GM23248 (cell line): ENCODE measurements at regions not wholly inside any gene's neighbourhood (a gene's known extent, or its start where the extent isn't known, plus 50 kb on each side); places are given as distances from the start of the nearest gene placed in this dataset.

Source experiments
- DNase-seq: peaks from one replicate; pipeline ENCODE4 v3.0.0-alpha.2; 2015
- H2AFZ ChIP-seq: fragments of 200-600 bp; sonication (generic); 2 replicates; pipeline ENCODE4 v1.6.1; 2016; ENCODE audit warnings: antibody characterized with exemption
- H3F3A ChIP-seq: fragments of 200-600 bp; sonication (generic); 2 replicates; pipeline ENCODE4 v1.6.1; 2016; ENCODE audit warnings: mild to moderate bottlenecking, antibody characterized with exemption, mixed run types; ENCODE audit not compliant: insufficient read depth
- H3K27ac ChIP-seq: fragments of 200-600 bp; sonication (generic); 2 replicates; pipeline ENCODE4 v1.5.1; 2016; ENCODE audit warnings: mild to moderate bottlenecking
- H3K27me3 ChIP-seq: fragments of 200-600 bp; sonication (generic); replicated peaks from 2 replicates; pipeline ENCODE4 v1.6.1; 2016; ENCODE audit warnings: mild to moderate bottlenecking; ENCODE audit not compliant: insufficient read depth
- H3K36me3 ChIP-seq: fragments of 200-600 bp; sonication (generic); 2 replicates; pipeline ENCODE4 v1.6.1; 2016; ENCODE audit warnings: low read depth, mild to moderate bottlenecking
- H3K4me1 ChIP-seq: fragments of 200-600 bp; sonication (generic); 2 replicates; pipeline ENCODE4 v1.6.1; 2016; ENCODE audit warnings: mild to moderate bottlenecking; ENCODE audit not compliant: insufficient read depth
- H3K4me2 ChIP-seq: fragments of 200-600 bp; sonication (generic); one replicate; pipeline ENCODE4 v1.6.1; 2016; ENCODE audit warnings: mild to moderate bottlenecking; ENCODE audit not compliant: unreplicated experiment
- H3K4me3 ChIP-seq: fragments of 200-600 bp; sonication (generic); 2 replicates; pipeline ENCODE4 v1.5.1; 2016; ENCODE audit warnings: mild to moderate bottlenecking
- H3K79me2 ChIP-seq: fragments of 200-600 bp; sonication (generic); 2 replicates; pipeline ENCODE4 v1.6.1; 2016; ENCODE audit warnings: mild to moderate bottlenecking; ENCODE audit not compliant: insufficient read depth
- H3K9ac ChIP-seq: fragments of 200-600 bp; sonication (generic); 2 replicates; pipeline ENCODE4 v1.6.1; 2016; ENCODE audit warnings: mild to moderate bottlenecking
- H3K9me2 ChIP-seq: fragments of 200-600 bp; sonication (generic); 2 replicates; pipeline ENCODE4 v1.6.1; 2016; ENCODE audit warnings: mixed run types, mild to moderate bottlenecking, moderate library complexity; ENCODE audit not compliant: insufficient read depth
- H3K9me3 ChIP-seq: fragments of 200-600 bp; sonication (generic); one replicate; pipeline ENCODE4 v1.6.1; 2017; ENCODE audit warnings: low read depth
- H4K20me1 ChIP-seq: fragments of 200-600 bp; sonication (generic); 2 replicates; pipeline ENCODE4 v1.6.0; 2016; ENCODE audit not compliant: insufficient read depth
- EZH2 ChIP-seq: fragments of 200-600 bp; sonication (generic); IDR thresholded peaks from 2 replicates; pipeline ENCODE4 v1.6.1; 2018; ENCODE audit warnings: antibody characterized with exemption, mild to moderate bottlenecking; ENCODE audit not compliant: insufficient read depth, poor library complexity, severe bottlenecking
- EZH2phosphoT487 ChIP-seq: fragments of 200-600 bp; sonication (generic); IDR thresholded peaks from 2 replicates; pipeline ENCODE4 v1.6.1; 2018; ENCODE audit warnings: antibody characterized with exemption, moderate library complexity, mild to moderate bottlenecking, low read depth; ENCODE audit not compliant: insufficient read depth
- WGBS, 2 experiments: methylation state at CpG; one replicate each; pipeline ENCODE4 v1.1.6; 2015 to 2017; ENCODE audit warnings: low lambda C conversion rate in 2 of 2, low coverage in 1 of 2; ENCODE audit errors: missing lambda C conversion rate in 2 of 2; 5-methylcytosine and 5-hydroxymethylcytosine counted together
- in situ Hi-C: fragments of 300-500 bp; cut with MboI; formaldehyde crosslinking; loops from 2 replicates; pipeline ENCODE4 v1.15.0; 2020

GRCh38 chr4:19329077-19329476 is 922.6 kb upstream of the SLIT2 start:
- Histone ChIP-seq H3K27ac (no peak overlapping the region), H3K9ac (no peak overlapping the region)
- 62% methylated on average over 4 of the region's 4 CpGs for WGBS, 2 experiments

DNA sequence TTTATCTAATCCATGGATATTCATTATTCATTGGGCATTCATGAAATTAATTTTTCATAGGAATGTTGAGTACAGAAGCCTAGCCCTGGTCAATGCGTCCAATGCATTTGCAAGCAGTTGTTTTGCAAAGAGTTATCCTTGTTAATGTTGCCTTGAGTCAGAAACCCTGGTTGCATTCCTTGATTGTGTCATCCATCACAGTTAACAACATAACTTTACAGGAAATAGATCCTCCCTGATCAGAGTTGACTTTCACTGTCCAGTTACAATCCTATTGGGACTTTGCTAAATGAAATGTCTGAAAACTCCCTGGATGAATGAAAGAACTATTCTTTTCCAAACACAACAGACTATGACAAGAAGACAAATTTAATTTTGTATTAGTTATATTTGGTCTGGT is 924.3 kb upstream of the SLIT2 start:
- Histone ChIP-seq H3K27me3 (no peaks in the 10 kb centered on the region), H3K4me2 (no peak overlapping the region), H3K9me3 (no peaks in the 10 kb centered on the region), H2AFZ (no peak overlapping the region), H3K36me3 (no peaks in the 10 kb centered on the region), H3K9ac (no peak overlapping the region), H3K4me1 (peaks cover 10% of the 10 kb centered on the region), H3K9me2 (no peaks in the 10 kb centered on the region), H3K4me3 (no peak overlapping the region), H4K20me1 (no peaks in the 10 kb centered on the region), H3K79me2 (no peaks in the 10 kb centered on the region), H3K27ac (no peak overlapping the region), H3F3A (peaks cover 7% of the 10 kb centered on the region; the same call in 1 of the 2 replicates)
- in situ Hi-C loops = no loop called here
- WGBS, 2 experiments = 12 to 16% methylated on average over 1 of the region's 1 CpG
- peak; percentile 49 for DNase-seq
- no peak for TF ChIP-seq EZH2phosphoT487
- no peak for TF ChIP-seq EZH2

More at GRCh38 chr4:19329077-19329476, 922.6 kb upstream of the SLIT2 start:
- Histone ChIP-seq H3K36me3 (no peaks in the 10 kb centered on the region), H3K79me2 (no peaks in the 10 kb centered on the region), H4K20me1 (no peaks in the 10 kb centered on the region), H3F3A (peaks cover 7% of the 10 kb centered on the region; the same call in 1 of the 2 replicates), H3K27me3 (no peaks in the 10 kb centered on the region), H3K9me2 (no peaks in the 10 kb centered on the region), H3K4me1 (peaks cover 10% of the 10 kb centered on the region), H3K9me3 (no peaks in the 10 kb centered on the region), H3K4me2 (no peak overlapping the region), H3K4me3 (no peak overlapping the region), H2AFZ (no peak overlapping the region)
- TF ChIP-seq EZH2 (no peak), EZH2phosphoT487 (no peak)
- DNase-seq = no peak
- in situ Hi-C loops = no loop called here

DNA sequence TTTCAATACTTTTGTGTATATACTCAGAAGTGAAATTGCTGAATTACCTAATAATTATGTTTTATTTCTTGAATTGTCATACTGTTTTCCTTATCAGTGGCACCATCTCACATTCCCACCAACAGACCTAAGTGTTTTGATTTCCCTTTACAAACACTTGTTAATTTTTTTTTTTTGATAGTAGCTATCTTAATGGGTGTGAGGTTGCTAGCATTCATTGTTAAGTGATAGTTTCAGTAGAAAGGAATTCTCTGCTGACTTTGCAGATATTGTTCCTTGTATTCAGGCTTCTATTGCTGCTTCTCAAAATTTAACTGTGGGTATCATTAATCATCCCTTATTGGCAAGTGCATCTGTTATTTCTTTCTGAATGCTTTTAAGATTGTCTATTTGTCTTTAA is 927.5 kb upstream of the SLIT2 start:
- H3K27ac ChIP-seq = no peak overlapping the region
- H2AFZ ChIP-seq = no peak overlapping the region
- H3F3A ChIP-seq = peaks cover 7% of the 10 kb centered on the region; the same call in 1 of the 2 replicates
- H3K9me2 ChIP-seq = no peaks in the 10 kb centered on the region
- H3K9me3 ChIP-seq = no peaks in the 10 kb centered on the region
- H4K20me1 ChIP-seq = no peaks in the 10 kb centered on the region
- H3K4me2 ChIP-seq = no peak overlapping the region
- no peak overlapping the region for H3K9ac ChIP-seq
- DNase-seq = no peak
- H3K36me3 ChIP-seq = no peaks in the 10 kb centered on the region
- TF ChIP-seq EZH2 (no peak), EZH2phosphoT487 (no peak)
- in situ Hi-C loops = no loop called here
- H3K79me2 ChIP-seq = no peaks in the 10 kb centered on the region
- H3K27me3 ChIP-seq = no peaks in the 10 kb centered on the region
- H3K4me1 ChIP-seq = peaks cover 10% of the 10 kb centered on the region
- no peak overlapping the region for H3K4me3 ChIP-seq

DNA sequence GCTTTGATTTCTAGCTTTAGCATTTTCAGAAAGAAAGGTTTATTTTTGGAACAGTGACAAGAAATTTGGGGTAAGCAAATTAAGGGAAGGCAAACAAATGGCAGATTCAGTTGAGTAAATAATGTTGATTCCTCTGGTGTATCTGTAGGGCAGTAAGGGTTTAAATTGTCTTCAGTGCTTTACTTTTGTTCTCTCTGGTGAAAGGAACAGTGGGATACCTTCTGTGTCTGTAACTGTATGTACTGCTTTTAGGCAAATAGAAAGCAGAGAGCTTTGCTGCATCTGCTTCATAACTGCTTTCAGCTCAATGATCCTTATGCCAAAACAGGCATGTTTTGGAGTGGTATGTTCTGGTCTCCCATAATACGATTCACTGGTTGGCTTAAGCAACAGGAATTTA is 932.1 kb upstream of the SLIT2 start:
- TF ChIP-seq EZH2phosphoT487 = no peak
- no peak for TF ChIP-seq EZH2
- 14 to 26% methylated on average over 1 of the region's 1 CpG for WGBS, 2 experiments
- Histone ChIP-seq H3K4me1 (no peaks in the 10 kb centered on the region), H3K79me2 (no peaks in the 10 kb centered on the region), H3K9me2 (no peaks in the 10 kb centered on the region), H4K20me1 (no peaks in the 10 kb centered on the region), H3K36me3 (no peaks in the 10 kb centered on the region), H2AFZ (no peak overlapping the region), H3K27me3 (no peaks in the 10 kb centered on the region), H3K9me3 (no peaks in the 10 kb centered on the region), H3K9ac (no peak overlapping the region), H3K4me3 (no peak overlapping the region), H3F3A (no peaks in the 10 kb centered on the region), H3K4me2 (no peak overlapping the region), H3K27ac (no peak overlapping the region)
- in situ Hi-C loops = loop anchor here (10.0 kb wide), 1 partner anchor 925 kb away; no protein-coding TSS in a partner anchor
- no peak for DNase-seq

DNA sequence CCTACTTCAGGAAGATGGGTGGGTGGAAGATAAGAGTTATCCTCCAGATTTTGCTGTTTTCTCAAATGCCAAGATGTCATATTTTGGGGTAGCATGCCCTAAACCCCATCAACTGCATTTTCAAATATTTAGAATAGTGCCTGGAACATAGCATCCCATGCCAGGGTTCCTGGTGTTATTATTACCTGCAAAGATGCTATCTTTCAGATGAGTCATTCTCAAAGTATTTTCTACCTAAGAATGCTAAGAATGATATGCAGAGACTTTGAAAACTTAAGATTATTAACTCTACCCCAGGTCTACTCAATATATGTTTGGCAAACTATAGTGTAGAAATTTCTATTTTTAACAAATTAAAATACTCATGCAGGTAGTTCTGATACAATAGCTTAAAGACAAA is 934.3 kb upstream of the SLIT2 start:
- H3K36me3 ChIP-seq = no peaks in the 10 kb centered on the region
- H3K27ac ChIP-seq = no peak overlapping the region
- no peak overlapping the region for H3K4me2 ChIP-seq
- no peaks in the 10 kb centered on the region for H3K9me3 ChIP-seq
- H3K4me3 ChIP-seq = no peak overlapping the region
- no peak for DNase-seq
- H3F3A ChIP-seq = no peaks in the 10 kb centered on the region
- H4K20me1 ChIP-seq = no peaks in the 10 kb centered on the region
- H3K9me2 ChIP-seq = no peaks in the 10 kb centered on the region
- in situ Hi-C loops = loop anchor here (10.0 kb wide), 1 partner anchor 927 kb away; no protein-coding TSS in a partner anchor
- H3K9ac ChIP-seq = no peak overlapping the region
- no peaks in the 10 kb centered on the region for H3K79me2 ChIP-seq
- no peaks in the 10 kb centered on the region for H3K4me1 ChIP-seq
- no peaks in the 10 kb centered on the region for H3K27me3 ChIP-seq
- no peak overlapping the region for H2AFZ ChIP-seq
- TF ChIP-seq EZH2phosphoT487 = no peak
- no peak for TF ChIP-seq EZH2
